RKO (cell line): ENCODE measurements at regions not wholly inside any gene's neighbourhood (a gene's known extent, or its start where the extent isn't known, plus 50 kb on each side); places are given as distances from the start of the nearest gene placed in this dataset.

ENCODE experiments used
- DNase-seq: peaks from one replicate; pipeline ENCODE4 v3.0.0-alpha.2; 2016; ENCODE audit warnings: low spot score

GRCh38 chr4:159041054-159042034 lies 61.5 kb upstream of the RAPGEF2 start:
- DNase-seq = no peak

- DNase-seq = no peak
These were observed 60.7 kb upstream of the RAPGEF2 start for GRCh38 chr4:159042097-159042605.

- no peak for DNase-seq
These were observed 60.0 kb upstream of the RAPGEF2 start for GRCh38 chr4:159042868-159043267.

- DNase-seq = no peak
These were observed 59.0 kb upstream of the RAPGEF2 start for GRCh38 chr4:159043861-159044260.

- DNase-seq = no peak
These were observed 57.6 kb upstream of the RAPGEF2 start for GRCh38 chr4:159045321-159045720.

- no peak for DNase-seq
These were observed 56.2 kb upstream of the RAPGEF2 start for GRCh38 chr4:159046683-159047082.

GRCh38 chr4:159047478-159048165 lies 55.3 kb upstream of the RAPGEF2 start:
- DNase-seq = no peak

- no peak for DNase-seq
These were observed 54.6 kb upstream of the RAPGEF2 start for GRCh38 chr4:159048166-159048886.

GRCh38 chr4:159049780-159050375 lies 53.0 kb upstream of the RAPGEF2 start:
- no peak for DNase-seq

GRCh38 chr4:159051245-159052071 lies 51.4 kb upstream of the RAPGEF2 start:
- DNase-seq = no peak

GRCh38 chr4:159052315-159052714 lies 50.6 kb upstream of the RAPGEF2 start:
- no peak for DNase-seq
